ENCODE measurements at regions not wholly inside any gene's neighbourhood (a gene's known extent, or its start where the extent isn't known, plus 50 kb on each side); places are given as distances from the start of the nearest gene placed in this dataset.

DNA sequence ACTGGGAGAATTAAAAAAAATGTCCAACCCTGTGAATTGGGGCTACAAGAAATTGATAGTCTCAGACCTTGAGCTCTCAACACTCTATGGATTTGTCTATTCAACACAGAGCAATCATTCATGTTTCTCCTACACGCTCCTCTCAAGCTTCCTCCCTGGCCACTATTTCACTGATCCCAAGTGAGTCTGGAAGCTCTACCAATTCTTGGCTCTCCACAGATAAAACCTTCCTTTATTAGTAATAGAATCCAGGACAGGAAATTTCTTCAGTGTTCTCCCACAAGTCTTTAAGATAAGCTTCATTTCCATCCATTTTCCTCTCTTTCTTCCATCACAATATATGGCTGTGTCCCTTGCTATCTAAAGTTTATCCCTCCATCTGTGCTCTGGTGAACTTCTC is 215.1 kb upstream of the PAPPA start:
- POLR2A ChIA-PET = no interaction called here
- no peaks in the 10 kb centered on the region for H3K36me3 ChIP-seq (ENCODE audit: control insufficient read depth, insufficient read depth, low read length)
- no peak for TF ChIP-seq SIN3A (IDR thresholded peaks at IDR 0.05; ENCODE audit: borderline replicate concordance, insufficient read depth, low read depth, low read length)
- TF ChIP-seq, protein P1, sequence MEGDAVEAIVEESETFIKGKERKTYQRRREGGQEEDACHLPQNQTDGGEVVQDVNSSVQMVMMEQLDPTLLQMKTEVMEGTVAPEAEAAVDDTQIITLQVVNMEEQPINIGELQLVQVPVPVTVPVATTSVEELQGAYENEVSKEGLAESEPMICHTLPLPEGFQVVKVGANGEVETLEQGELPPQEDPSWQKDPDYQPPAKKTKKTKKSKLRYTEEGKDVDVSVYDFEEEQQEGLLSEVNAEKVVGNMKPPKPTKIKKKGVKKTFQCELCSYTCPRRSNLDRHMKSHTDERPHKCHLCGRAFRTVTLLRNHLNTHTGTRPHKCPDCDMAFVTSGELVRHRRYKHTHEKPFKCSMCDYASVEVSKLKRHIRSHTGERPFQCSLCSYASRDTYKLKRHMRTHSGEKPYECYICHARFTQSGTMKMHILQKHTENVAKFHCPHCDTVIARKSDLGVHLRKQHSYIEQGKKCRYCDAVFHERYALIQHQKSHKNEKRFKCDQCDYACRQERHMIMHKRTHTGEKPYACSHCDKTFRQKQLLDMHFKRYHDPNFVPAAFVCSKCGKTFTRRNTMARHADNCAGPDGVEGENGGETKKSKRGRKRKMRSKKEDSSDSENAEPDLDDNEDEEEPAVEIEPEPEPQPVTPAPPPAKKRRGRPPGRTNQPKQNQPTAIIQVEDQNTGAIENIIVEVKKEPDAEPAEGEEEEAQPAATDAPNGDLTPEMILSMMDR (IDR thresholded peaks at IDR 0.05) = no peak
- TF ChIP-seq TCF7L2 (IDR thresholded peaks at IDR 0.05; ENCODE audit: low read depth, low read length) = no peak
- TF ChIP-seq, protein P2, sequence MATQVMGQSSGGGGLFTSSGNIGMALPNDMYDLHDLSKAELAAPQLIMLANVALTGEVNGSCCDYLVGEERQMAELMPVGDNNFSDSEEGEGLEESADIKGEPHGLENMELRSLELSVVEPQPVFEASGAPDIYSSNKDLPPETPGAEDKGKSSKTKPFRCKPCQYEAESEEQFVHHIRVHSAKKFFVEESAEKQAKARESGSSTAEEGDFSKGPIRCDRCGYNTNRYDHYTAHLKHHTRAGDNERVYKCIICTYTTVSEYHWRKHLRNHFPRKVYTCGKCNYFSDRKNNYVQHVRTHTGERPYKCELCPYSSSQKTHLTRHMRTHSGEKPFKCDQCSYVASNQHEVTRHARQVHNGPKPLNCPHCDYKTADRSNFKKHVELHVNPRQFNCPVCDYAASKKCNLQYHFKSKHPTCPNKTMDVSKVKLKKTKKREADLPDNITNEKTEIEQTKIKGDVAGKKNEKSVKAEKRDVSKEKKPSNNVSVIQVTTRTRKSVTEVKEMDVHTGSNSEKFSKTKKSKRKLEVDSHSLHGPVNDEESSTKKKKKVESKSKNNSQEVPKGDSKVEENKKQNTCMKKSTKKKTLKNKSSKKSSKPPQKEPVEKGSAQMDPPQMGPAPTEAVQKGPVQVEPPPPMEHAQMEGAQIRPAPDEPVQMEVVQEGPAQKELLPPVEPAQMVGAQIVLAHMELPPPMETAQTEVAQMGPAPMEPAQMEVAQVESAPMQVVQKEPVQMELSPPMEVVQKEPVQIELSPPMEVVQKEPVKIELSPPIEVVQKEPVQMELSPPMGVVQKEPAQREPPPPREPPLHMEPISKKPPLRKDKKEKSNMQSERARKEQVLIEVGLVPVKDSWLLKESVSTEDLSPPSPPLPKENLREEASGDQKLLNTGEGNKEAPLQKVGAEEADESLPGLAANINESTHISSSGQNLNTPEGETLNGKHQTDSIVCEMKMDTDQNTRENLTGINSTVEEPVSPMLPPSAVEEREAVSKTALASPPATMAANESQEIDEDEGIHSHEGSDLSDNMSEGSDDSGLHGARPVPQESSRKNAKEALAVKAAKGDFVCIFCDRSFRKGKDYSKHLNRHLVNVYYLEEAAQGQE (IDR thresholded peaks at IDR 0.05; ENCODE audit: insufficient read depth in 1 of 2, low read depth in 2 of 2, low read length in 1 of 2) = no peak
- TF ChIP-seq POLR2AphosphoS5 (IDR thresholded peaks at IDR 0.05; ENCODE audit: low read depth, low read length) = no peak
- no peaks in the 10 kb centered on the region for H3K27me3 ChIP-seq (ENCODE audit: control insufficient read depth, insufficient read depth, low read length)
- no peaks in the 10 kb centered on the region for H3K9me3 ChIP-seq (ENCODE audit: control insufficient read depth, insufficient read depth, low read depth, low read length)
- H3K4me1 ChIP-seq (ENCODE audit: control insufficient read depth, insufficient read depth, low read length) = no peaks in the 10 kb centered on the region
- intact Hi-C loops (cut with micrococcal nuclease; ENCODE audit: unreplicated experiment) = no loop called here
- DNase-seq (ENCODE audit: low read depth, low spot score) (no peak), ATAC-seq (no peak)
- no TSS peak for BruUV-seq (replicated peaks)
- H3K27ac ChIP-seq (ENCODE audit: low read length) = no peak overlapping the region
- in situ Hi-C loops (cut with HindIII; ENCODE audit: low pct_unique_long_range_greater_than_20kb, low sequenced_read_pairs) = no loop called here
- CTCF ChIA-PET = no interaction called here
- H3K4me3 ChIP-seq (ENCODE audit: low read depth in 2 of 2, low read length in 2 of 2) = no peak overlapping the region

DNA sequence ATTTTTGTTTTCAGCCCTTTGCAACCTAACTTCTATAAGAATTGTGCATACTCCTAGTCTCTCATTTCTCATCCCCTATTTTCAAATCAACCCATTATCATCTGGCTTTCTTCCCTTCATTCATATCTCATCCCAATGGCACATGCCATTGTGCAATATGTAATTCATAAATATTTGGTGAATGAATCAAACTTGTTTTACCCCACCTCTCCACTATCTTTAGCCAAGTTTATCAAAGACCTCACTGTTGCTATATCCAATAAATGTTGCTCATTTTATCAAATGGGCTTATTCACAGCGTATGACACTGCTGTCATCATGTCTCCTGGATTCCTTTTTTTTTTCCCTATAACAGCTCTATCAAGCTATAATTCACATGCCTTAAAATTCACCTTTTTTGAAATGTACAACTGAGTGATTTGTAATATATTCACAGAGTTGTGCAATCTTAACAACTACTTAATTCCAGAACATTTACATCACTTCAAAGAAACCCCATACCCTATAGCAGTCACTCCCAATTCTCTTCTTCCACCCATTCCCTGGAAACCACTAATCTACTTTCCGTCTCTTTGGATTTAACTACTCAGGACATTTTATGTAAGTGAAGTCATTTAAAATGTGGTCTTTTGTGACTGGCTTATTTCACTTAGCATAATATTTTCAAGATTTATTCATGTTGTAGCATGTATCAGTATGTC is 214.4 kb upstream of the PAPPA start:
- ChIA-PET CTCF (no interaction called here), POLR2A (no interaction called here)
- intact Hi-C loops (cut with micrococcal nuclease; ENCODE audit: unreplicated experiment) = no loop called here
- Histone ChIP-seq H3K27ac (ENCODE audit: low read length) (no peak overlapping the region), H3K4me1 (ENCODE audit: control insufficient read depth, insufficient read depth, low read length) (no peaks in the 10 kb centered on the region), H3K9me3 (ENCODE audit: control insufficient read depth, insufficient read depth, low read depth, low read length) (no peaks in the 10 kb centered on the region), H3K27me3 (ENCODE audit: control insufficient read depth, insufficient read depth, low read length) (no peaks in the 10 kb centered on the region), H3K36me3 (ENCODE audit: control insufficient read depth, insufficient read depth, low read length) (no peaks in the 10 kb centered on the region), H3K4me3 (ENCODE audit: low read depth in 2 of 2, low read length in 2 of 2) (no peak overlapping the region)
- DNase-seq (ENCODE audit: low read depth, low spot score) (no peak), ATAC-seq (no peak)
- BruUV-seq (replicated peaks) = no TSS peak
- TF ChIP-seq POLR2AphosphoS5 (IDR thresholded peaks at IDR 0.05; ENCODE audit: low read depth, low read length) = no peak
- TF ChIP-seq TCF7L2 (IDR thresholded peaks at IDR 0.05; ENCODE audit: low read depth, low read length) = no peak
- TF ChIP-seq SIN3A (IDR thresholded peaks at IDR 0.05; ENCODE audit: borderline replicate concordance, insufficient read depth, low read depth, low read length) = no peak
- TF ChIP-seq, protein P1 (IDR thresholded peaks at IDR 0.05) = no peak
- TF ChIP-seq, protein P2 (IDR thresholded peaks at IDR 0.05; ENCODE audit: insufficient read depth in 1 of 2, low read depth in 2 of 2, low read length in 1 of 2) = no peak
- in situ Hi-C loops (cut with HindIII; ENCODE audit: low pct_unique_long_range_greater_than_20kb, low sequenced_read_pairs) = no loop called here
